ENCODE measurements at regions not wholly inside any gene's neighbourhood (a gene's known extent, or its start where the extent isn't known, plus 50 kb on each side); places are given as distances from the start of the nearest gene placed in this dataset.

DNA sequence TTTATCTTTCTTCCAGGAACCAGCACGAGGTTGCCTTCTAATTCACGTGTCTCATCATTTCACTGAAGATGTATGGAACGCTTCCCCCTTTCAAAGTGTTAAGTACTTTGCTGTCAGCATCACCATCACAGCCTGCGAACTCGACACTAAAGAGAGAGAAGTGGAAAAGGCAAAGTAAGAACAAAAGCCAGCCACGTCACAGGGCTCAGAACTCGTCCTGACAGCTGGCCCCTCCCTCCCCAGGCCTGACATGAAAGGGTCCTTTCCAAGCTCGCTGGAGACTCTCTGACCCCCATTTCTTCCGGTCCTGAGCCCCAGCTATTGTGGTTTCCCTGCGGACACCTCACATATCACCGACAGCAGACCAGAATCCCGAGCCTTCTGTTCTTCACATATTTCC is 177.8 kb upstream of the NTM start:
- Mint-ChIP-seq H3K27ac (no peak overlapping the region), H3K27me3 (peaks cover 2% of the 10 kb centered on the region), H3K36me3 (ENCODE audit: low read depth) (no peaks in the 10 kb centered on the region), H3K9me3 (no peaks in the 10 kb centered on the region), H3K4me1 (no peaks in the 10 kb centered on the region), H3K4me3 (no peak overlapping the region)
- no peak for DNase-seq
- CTCF ChIA-PET = no interaction called here
- POLR2A ChIA-PET = no interaction called here

GRCh38 chr11:131193031-131193501 is 177.3 kb upstream of the NTM start:
- ChIA-PET CTCF (no interaction called here), POLR2A (no interaction called here)
- Mint-ChIP-seq H3K9me3 (no peaks in the 10 kb centered on the region), H3K27me3 (peaks cover 2% of the 10 kb centered on the region), H3K4me1 (no peaks in the 10 kb centered on the region), H3K4me3 (no peak overlapping the region), H3K36me3 (ENCODE audit: low read depth) (no peaks in the 10 kb centered on the region), H3K27ac (no peak overlapping the region)
- DNase-seq = no peak

DNA sequence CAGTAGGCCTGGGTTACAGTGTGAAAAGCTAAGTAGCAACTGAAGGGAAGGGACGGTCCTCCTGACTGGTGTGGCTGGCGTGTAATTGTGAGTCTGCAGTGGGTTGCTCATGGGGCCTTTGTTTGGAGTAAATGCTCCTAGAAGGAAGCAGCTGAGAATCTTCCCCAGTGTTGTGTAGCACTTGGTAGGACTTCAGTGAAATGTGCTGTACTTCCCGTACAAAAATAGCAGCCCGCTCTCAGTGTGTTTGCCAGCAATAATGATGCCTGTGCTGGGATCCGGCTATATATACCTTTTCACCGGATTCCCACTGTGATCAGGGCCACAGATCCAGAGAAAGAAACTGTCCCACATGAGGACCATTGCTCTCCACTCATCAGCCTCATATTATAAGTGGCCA is 175.7 kb upstream of the NTM start:
- Mint-ChIP-seq H3K27me3 (no peaks in the 10 kb centered on the region), H3K9me3 (no peaks in the 10 kb centered on the region), H3K4me1 (no peaks in the 10 kb centered on the region), H3K4me3 (no peak overlapping the region), H3K27ac (no peak overlapping the region), H3K36me3 (ENCODE audit: low read depth) (no peaks in the 10 kb centered on the region)
- CTCF ChIA-PET = no interaction called here
- POLR2A ChIA-PET = interaction anchor here (0.6 kb wide), 1 partner anchor 26 kb away, joined by 8 read pairs; no protein-coding TSS in a partner anchor
- DNase-seq = no peak

- Mint-ChIP-seq H3K27me3 (no peaks in the 10 kb centered on the region), H3K9me3 (no peaks in the 10 kb centered on the region), H3K4me3 (no peak overlapping the region), H3K4me1 (no peaks in the 10 kb centered on the region), H3K36me3 (ENCODE audit: low read depth) (no peaks in the 10 kb centered on the region), H3K27ac (no peak overlapping the region)
- POLR2A ChIA-PET = no interaction called here
- DNase-seq = no peak
- CTCF ChIA-PET = no interaction called here
Measured at GRCh38 chr11:131195661-131196517, 174.5 kb upstream of the NTM start.

GRCh38 chr11:131198161-131199014 is 172.0 kb upstream of the NTM start:
- POLR2A ChIA-PET = no interaction called here
- no peaks in the 10 kb centered on the region for H3K27me3 Mint-ChIP-seq

DNA sequence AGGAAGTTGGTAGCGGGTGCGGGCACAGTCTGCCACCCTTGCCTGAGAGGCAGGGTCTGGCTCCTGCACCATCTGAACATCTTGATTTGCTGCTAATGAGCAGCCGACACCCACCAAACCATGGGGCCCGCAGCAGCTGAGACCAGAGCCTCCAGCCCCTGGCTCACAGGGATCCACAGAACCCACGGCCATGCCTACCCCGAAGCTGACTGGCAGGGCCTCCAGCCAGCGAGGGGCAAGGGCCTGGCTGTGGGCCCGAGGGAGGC is 171.5 kb upstream of the NTM start:
- ChIA-PET POLR2A (no interaction called here), CTCF (no interaction called here)
- Mint-ChIP-seq H3K4me3 (no peak overlapping the region), H3K27ac (no peak overlapping the region), H3K27me3 (no peaks in the 10 kb centered on the region), H3K36me3 (ENCODE audit: low read depth) (no peaks in the 10 kb centered on the region), H3K9me3 (no peaks in the 10 kb centered on the region), H3K4me1 (no peaks in the 10 kb centered on the region)
- DNase-seq = no peak

More at GRCh38 chr11:131198161-131199014, 172.0 kb upstream of the NTM start:
- Mint-ChIP-seq H3K4me1 (no peaks in the 10 kb centered on the region), H3K4me3 (no peak overlapping the region), H3K27ac (no peak overlapping the region), H3K9me3 (no peaks in the 10 kb centered on the region), H3K36me3 (ENCODE audit: low read depth) (no peaks in the 10 kb centered on the region)
- DNase-seq = no peak
- CTCF ChIA-PET = no interaction called here

- ChIA-PET CTCF (no interaction called here), POLR2A (no interaction called here)
- Mint-ChIP-seq H3K9me3 (no peaks in the 10 kb centered on the region), H3K27me3 (no peaks in the 10 kb centered on the region), H3K4me1 (no peaks in the 10 kb centered on the region), H3K4me3 (no peak overlapping the region), H3K27ac (no peak overlapping the region), H3K36me3 (ENCODE audit: low read depth) (no peaks in the 10 kb centered on the region)
- DNase-seq = no peak
Measured at GRCh38 chr11:131201674-131202073, 168.7 kb upstream of the NTM start.

- H3K9me3 Mint-ChIP-seq = no peaks in the 10 kb centered on the region
- no peaks in the 10 kb centered on the region for H3K27me3 Mint-ChIP-seq
- no peak overlapping the region for H3K4me3 Mint-ChIP-seq
- H3K4me1 Mint-ChIP-seq = no peaks in the 10 kb centered on the region
- POLR2A ChIA-PET = no interaction called here
- no peaks in the 10 kb centered on the region for H3K36me3 Mint-ChIP-seq (ENCODE audit: low read depth)
- no peak for DNase-seq
- CTCF ChIA-PET = no interaction called here
- H3K27ac Mint-ChIP-seq = no peak overlapping the region
Measured at GRCh38 chr11:131203040-131203439, 167.4 kb upstream of the NTM start.

DNA sequence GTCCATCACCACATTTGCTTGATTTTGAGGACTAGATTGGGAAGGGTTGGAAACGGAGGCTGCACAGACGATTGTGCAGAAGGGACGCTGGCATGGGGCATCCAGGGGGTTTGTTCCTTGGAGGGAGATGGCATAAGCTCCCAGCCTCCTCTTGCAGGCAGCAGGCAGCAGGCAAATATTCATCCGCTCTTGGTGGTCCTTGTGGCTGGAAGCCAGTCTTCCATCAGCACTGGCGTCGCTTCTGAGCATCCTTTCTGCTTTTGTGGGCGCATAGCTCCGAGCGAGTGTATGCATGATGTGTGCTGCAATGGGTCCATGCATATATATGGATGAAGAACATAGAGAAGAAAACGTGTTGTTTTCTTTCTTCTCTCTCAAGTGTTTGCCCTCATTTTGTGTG is 166.1 kb upstream of the NTM start:
- H3K9me3 Mint-ChIP-seq = no peaks in the 10 kb centered on the region
- no peak overlapping the region for H3K4me3 Mint-ChIP-seq
- H3K4me1 Mint-ChIP-seq = no peaks in the 10 kb centered on the region
- ChIA-PET POLR2A (no interaction called here), CTCF (no interaction called here)
- DNase-seq = no peak
- no peaks in the 10 kb centered on the region for H3K36me3 Mint-ChIP-seq (ENCODE audit: low read depth)
- no peak overlapping the region for H3K27ac Mint-ChIP-seq
- no peaks in the 10 kb centered on the region for H3K27me3 Mint-ChIP-seq

DNA sequence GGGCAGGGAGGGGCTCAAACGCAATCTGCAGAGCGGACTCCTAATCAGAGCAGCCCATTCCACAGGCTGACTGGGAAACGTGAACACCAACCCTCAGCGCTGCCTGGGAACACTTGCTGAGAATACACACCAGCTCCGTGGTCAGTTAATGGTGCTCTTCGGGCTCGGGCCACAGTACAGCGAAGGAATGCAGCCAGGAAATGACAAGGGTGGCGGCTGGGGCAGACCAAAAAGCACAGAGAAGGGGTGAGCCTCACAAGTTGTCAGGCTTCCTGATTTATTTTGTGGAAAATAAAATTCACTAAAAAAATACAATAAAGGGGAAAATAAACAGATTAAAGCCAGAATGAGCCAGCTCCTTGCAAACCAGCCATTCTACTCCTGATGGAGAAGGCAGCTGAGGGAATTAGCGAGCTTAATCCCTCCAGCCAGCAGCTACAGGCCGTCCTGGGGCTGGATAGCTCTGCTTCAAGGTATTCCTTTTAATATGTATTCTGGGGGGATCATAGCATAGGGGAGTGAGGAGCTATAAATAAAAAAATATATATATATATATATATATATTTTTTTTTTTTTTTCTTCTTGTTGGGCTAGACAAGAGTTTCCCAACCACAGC is 165.5 kb upstream of the NTM start:
- H3K27ac Mint-ChIP-seq = no peak overlapping the region
- H3K4me3 Mint-ChIP-seq = no peak overlapping the region
- no peaks in the 10 kb centered on the region for H3K4me1 Mint-ChIP-seq
- H3K27me3 Mint-ChIP-seq = no peaks in the 10 kb centered on the region
- ChIA-PET CTCF (no interaction called here), POLR2A (no interaction called here)
- H3K9me3 Mint-ChIP-seq = no peaks in the 10 kb centered on the region
- H3K36me3 Mint-ChIP-seq (ENCODE audit: low read depth) = no peaks in the 10 kb centered on the region
- no peak for DNase-seq

GRCh38 chr11:131206671-131207070 is 163.7 kb upstream of the NTM start:
- no peak for DNase-seq
- Mint-ChIP-seq H3K4me1 (no peaks in the 10 kb centered on the region), H3K4me3 (no peak overlapping the region), H3K9me3 (no peaks in the 10 kb centered on the region), H3K36me3 (ENCODE audit: low read depth) (no peaks in the 10 kb centered on the region), H3K27ac (no peak overlapping the region), H3K27me3 (no peaks in the 10 kb centered on the region)
- ChIA-PET POLR2A (no interaction called here), CTCF (no interaction called here)

GRCh38 chr11:131207901-131208300 is 162.5 kb upstream of the NTM start:
- ChIA-PET CTCF (no interaction called here), POLR2A (no interaction called here)
- no peaks in the 10 kb centered on the region for H3K27me3 Mint-ChIP-seq
- DNase-seq = no peak
- no peaks in the 10 kb centered on the region for H3K9me3 Mint-ChIP-seq
- H3K4me3 Mint-ChIP-seq = no peak overlapping the region
- no peaks in the 10 kb centered on the region for H3K4me1 Mint-ChIP-seq
- no peaks in the 10 kb centered on the region for H3K36me3 Mint-ChIP-seq (ENCODE audit: low read depth)
- no peak overlapping the region for H3K27ac Mint-ChIP-seq

Measured in activated CD4-positive, alpha-beta T cell treated with anti-CD3 and anti-CD28 coated beads, Interleukin-2, amount 10 ng/mL, durations not matched to agents 7 days and 5 days (primary cell).